Immature natural killer cell (primary cell): ENCODE measurements at regions not wholly inside any gene's neighbourhood (a gene's known extent, or its start where the extent isn't known, plus 50 kb on each side); places are given as distances from the start of the nearest gene placed in this dataset.
A peak's percentile ranks its signal among the peaks of the same experiment; 100 is the strongest.

Experiments
- DNase-seq, 3 donors: peaks; one replicate each; pipeline ENCODE4 v3.0.0; 2022; ENCODE audit warnings: mixed read lengths in 1 of 3
- H3K27ac Mint-ChIP-seq, 6 donors: one replicate each; pipeline ENCODE4 v1.8.0; 2020; ENCODE audit warnings: mixed read lengths in 6 of 6, mild to moderate bottlenecking in 5 of 6, inconsistent platforms in 4 of 6, moderate library complexity in 3 of 6
- H3K27me3 Mint-ChIP-seq, 3 donors: one replicate each; pipeline ENCODE4 v1.8.0; 2020 to 2021; ENCODE audit warnings: low read depth in 3 of 3, mild to moderate bottlenecking in 3 of 3, mixed read lengths in 3 of 3, moderate library complexity in 3 of 3, inconsistent platforms in 1 of 3
- H3K36me3 Mint-ChIP-seq, 3 donors: one replicate each; pipeline ENCODE4 v1.8.0; 2020; ENCODE audit warnings: mixed read lengths in 3 of 3, inconsistent platforms in 2 of 3, mild to moderate bottlenecking in 2 of 3
- H3K4me1 Mint-ChIP-seq, 2 donors: one replicate each; pipeline ENCODE4 v1.8.0; 2020; ENCODE audit warnings: inconsistent platforms in 2 of 2, mild to moderate bottlenecking in 2 of 2, mixed read lengths in 2 of 2, moderate library complexity in 1 of 2
- H3K4me3 Mint-ChIP-seq, 5 donors: one replicate each; pipeline ENCODE4 v1.8.0; 2020; ENCODE audit warnings: mild to moderate bottlenecking in 5 of 5, mixed read lengths in 5 of 5, inconsistent platforms in 3 of 5, moderate library complexity in 3 of 5
- H3K9me3 Mint-ChIP-seq, 6 donors: one replicate each; pipeline ENCODE4 v1.8.0; 2020; ENCODE audit warnings: mild to moderate bottlenecking in 6 of 6, mixed read lengths in 6 of 6, inconsistent platforms in 4 of 6, moderate library complexity in 3 of 6

DNA sequence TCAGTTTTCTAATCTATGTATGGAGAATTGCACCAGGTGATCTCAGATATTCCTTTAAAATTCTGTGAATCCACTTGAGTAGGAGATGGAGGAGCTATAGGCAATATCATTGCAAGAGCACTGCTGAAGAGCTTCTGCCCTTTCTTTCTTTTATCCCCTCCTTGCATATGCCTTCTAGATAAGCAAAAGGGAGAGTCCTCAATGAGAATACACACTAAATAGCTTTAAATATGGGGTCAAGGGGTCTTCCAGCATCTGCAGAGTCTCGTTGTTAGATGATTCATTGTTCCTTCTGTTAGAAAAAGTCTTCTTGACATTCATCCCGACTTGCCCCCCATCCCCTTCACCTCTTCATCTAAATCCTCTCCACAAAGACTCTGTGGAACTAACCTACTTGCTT, 156.1 kb downstream of the PIK3R1 start:
- Mint-ChIP-seq H3K4me3 (no peak overlapping the region), H3K4me1 (peaks cover 34 to 63% of the 10 kb centered on the region in 2 donors), H3K36me3 (peaks cover 0 to 4% (median 0%) of the 10 kb centered on the region in 3 donors), H3K27me3 (peaks cover 0 to 4% (median 0%) of the 10 kb centered on the region in 3 donors), H3K9me3 (no peaks in the 10 kb centered on the region), H3K27ac (no peak overlapping the region)
- no peak for DNase-seq

DNA sequence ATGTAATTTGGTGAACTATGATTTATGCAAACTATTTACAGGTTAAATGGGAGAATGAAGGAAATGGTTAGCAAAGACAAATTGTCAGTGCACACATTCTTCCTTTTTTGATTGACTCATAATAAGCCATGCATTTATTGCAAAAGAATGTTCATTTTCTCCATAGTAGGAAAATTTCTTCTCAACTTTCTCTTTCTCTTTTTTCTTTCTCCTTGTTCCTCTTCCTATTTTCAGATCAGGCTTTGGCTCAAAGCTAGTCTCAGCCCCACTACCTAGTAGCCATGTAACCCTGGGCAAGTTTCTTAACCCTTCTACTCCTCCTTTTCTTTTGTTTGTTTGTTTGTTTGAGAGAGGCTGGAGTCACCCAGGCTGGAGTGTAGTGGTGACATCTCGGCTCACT, 156.6 kb downstream of the PIK3R1 start:
- H3K27me3 Mint-ChIP-seq = peaks cover 0 to 4% (median 0%) of the 10 kb centered on the region in 3 donors
- DNase-seq = no peak
- peaks cover 39 to 66% of the 10 kb centered on the region in 2 donors for H3K4me1 Mint-ChIP-seq
- peaks cover 0 to 4% (median 0%) of the 10 kb centered on the region in 3 donors for H3K36me3 Mint-ChIP-seq
- no peak overlapping the region for H3K4me3 Mint-ChIP-seq
- no peak overlapping the region for H3K27ac Mint-ChIP-seq
- H3K9me3 Mint-ChIP-seq = no peaks in the 10 kb centered on the region

DNA sequence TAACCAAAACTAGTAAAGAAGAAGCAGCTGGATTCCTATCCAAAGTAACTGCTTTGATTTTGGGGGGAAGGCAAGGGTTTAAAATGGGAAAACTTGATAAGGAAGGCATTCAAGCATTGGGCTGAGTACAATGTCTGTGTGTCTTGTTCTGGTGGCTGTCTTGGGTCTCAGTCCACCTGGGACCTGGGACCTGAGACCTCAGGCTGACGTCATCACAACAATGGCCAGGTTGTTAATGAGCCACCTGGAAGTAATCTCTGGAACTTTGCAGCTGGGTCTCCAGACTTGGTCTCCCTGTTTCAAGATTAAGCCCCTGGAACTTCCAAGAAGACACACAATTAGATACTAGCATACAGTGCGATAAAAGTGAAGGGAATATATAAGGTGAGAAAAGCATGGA, 157.5 kb downstream of the PIK3R1 start:
- H3K9me3 Mint-ChIP-seq = no peaks in the 10 kb centered on the region
- no peak for DNase-seq
- H3K4me1 Mint-ChIP-seq = peaks cover 48 to 66% of the 10 kb centered on the region in 2 donors
- no peak overlapping the region for H3K4me3 Mint-ChIP-seq
- peaks cover 0 to 4% (median 0%) of the 10 kb centered on the region in 3 donors for H3K36me3 Mint-ChIP-seq
- H3K27me3 Mint-ChIP-seq = peaks cover 0 to 4% (median 0%) of the 10 kb centered on the region in 3 donors
- no peak overlapping the region for H3K27ac Mint-ChIP-seq

DNA sequence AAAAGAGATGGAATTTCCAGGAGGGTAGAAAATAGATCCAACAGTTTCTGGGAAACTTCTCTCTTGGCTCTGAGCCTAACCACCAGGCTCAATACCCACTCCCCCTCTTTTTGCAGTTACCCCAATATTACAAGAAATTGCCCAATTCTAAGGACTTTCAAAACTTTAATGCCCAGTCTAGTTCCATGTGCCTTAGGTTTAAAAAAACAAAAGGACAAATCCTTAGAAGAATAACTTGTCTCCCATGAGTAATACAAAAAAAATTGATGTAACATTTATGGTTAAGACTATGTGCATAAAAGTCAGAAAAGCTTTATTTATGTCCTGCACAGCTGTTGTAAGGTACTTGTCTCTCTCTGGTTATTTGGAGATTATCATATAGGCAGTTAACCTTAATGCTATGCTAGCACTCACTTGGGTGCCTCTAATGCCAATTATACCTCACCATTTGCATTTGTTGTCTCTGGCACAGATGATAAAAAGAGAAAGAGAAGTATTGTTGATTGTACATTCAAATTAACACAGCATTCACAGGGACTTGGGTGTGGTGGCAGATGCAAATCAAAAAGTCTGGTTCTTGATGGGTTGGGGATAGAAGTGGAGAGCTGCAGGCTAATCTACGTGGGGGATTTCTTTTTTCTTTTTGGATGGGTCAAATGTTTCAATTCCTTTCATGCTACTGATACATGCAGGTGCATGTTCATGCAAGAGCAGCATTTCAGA, 159.4 kb downstream of the PIK3R1 start:
- no peak for DNase-seq
- peaks cover 0 to 4% (median 0%) of the 10 kb centered on the region in 3 donors for H3K36me3 Mint-ChIP-seq
- peak overlapping the region in 1 of 6 donors; percentile 8 for H3K27ac Mint-ChIP-seq
- H3K9me3 Mint-ChIP-seq = no peaks in the 10 kb centered on the region
- H3K27me3 Mint-ChIP-seq = peaks cover 0 to 2% (median 0%) of the 10 kb centered on the region in 3 donors
- H3K4me3 Mint-ChIP-seq = no peak overlapping the region
- H3K4me1 Mint-ChIP-seq = peaks cover 50 to 66% of the 10 kb centered on the region in 2 donors

- H3K36me3 Mint-ChIP-seq = peaks cover 0 to 4% (median 0%) of the 10 kb centered on the region in 3 donors
- H3K9me3 Mint-ChIP-seq = no peaks in the 10 kb centered on the region
- no peak for DNase-seq
- H3K4me3 Mint-ChIP-seq = no peak overlapping the region
- peaks cover 48 to 66% of the 10 kb centered on the region in 2 donors for H3K4me1 Mint-ChIP-seq
- H3K27me3 Mint-ChIP-seq = peaks cover 0 to 2% (median 0%) of the 10 kb centered on the region in 3 donors
- H3K27ac Mint-ChIP-seq = peak overlapping the region in 1 of 6 donors; percentile 7
These were observed 160.0 kb downstream of the PIK3R1 start for GRCh38 chr5:68375540-68375939.

DNA sequence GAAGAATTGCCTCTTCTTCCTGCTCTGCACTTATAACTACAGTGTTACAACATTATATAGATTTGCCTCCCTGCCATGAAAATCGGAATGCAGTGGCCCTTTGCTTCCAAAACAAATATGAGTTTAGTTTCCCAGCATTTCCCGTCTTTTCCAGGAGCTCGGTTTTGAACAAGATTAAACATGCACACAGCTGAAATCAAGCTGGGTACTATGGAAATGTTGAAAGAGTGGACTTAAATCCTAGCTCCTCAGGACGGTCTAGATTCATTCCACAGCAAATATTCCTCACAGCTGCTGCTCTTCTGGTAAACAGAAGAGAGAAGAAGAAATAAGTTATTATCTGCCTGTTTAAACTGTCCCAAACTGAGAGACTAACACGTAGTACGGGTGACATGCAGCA, 161.4 kb downstream of the PIK3R1 start:
- Mint-ChIP-seq H3K27me3 (peaks cover 0 to 2% (median 0%) of the 10 kb centered on the region in 3 donors), H3K36me3 (peaks cover 0 to 4% (median 0%) of the 10 kb centered on the region in 3 donors), H3K27ac (peak overlapping the region; percentile 60 to 93 (median 81)), H3K9me3 (no peaks in the 10 kb centered on the region), H3K4me3 (peak overlapping the region in 1 of 5 donors; percentile 11), H3K4me1 (peaks cover 54 to 70% of the 10 kb centered on the region in 2 donors)
- DNase-seq = no peak

DNA sequence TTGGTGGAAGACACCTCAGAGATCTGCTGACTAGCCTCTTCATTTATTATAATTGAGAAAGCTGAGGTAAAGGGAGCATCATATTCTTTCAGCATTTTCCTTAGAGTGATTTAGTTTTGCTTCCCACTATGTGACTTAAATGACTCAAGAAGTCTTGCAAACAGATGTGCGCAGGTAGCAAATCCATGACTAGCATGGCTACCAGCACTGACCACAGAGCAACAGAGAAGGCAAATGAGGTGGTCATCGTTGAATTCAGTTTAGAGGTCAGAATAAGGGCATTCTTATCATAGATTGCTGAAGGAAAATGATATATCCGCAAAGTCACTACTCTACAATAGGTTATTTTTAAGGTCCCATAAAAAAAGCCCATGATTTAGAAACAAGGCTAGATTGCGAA, 162.2 kb downstream of the PIK3R1 start:
- peaks cover 0 to 8% (median 0%) of the 10 kb centered on the region in 3 donors for H3K36me3 Mint-ChIP-seq
- H3K4me1 Mint-ChIP-seq = peaks cover 62 to 78% of the 10 kb centered on the region in 2 donors
- peak overlapping the region; percentile 73 to 93 (median 90) for H3K27ac Mint-ChIP-seq
- H3K27me3 Mint-ChIP-seq = peaks cover 0 to 1% (median 0%) of the 10 kb centered on the region in 3 donors
- H3K9me3 Mint-ChIP-seq = no peaks in the 10 kb centered on the region
- no peak for DNase-seq
- H3K4me3 Mint-ChIP-seq = peak overlapping the region; percentile 58 to 74 (median 66)

DNA sequence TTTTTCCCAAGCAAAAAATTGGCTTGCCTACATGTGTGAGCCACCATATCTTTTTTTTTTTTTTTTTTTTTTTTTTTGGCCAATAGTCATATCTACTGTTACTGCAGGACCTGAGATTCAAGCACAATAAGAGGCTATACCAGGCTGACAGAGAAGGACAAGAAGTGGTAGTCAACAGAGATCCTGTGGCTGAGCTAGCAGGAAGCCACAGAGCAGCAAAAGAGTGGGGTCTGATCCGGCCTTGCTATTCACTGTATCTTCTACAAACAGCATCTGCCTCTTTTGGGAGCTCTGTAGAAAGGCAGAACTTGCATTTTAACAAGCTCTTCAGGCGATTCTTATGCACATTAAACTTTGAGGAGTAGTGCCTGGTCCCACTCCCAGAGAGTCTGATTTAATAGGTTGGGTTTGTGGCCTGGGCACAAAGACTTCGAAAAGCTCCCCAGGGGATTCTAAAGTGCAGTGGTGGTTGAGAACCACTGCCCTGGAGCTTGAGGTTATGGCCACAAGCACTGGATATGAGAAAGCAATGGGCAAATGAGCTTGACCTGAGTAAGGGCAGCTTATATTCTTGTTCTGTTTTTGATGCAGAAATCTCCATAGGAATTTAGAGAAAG, 162.8 kb downstream of the PIK3R1 start:
- no peaks in the 10 kb centered on the region for H3K9me3 Mint-ChIP-seq
- DNase-seq = peak; percentile 45 to 59 (median 47)
- peaks cover 68 to 84% of the 10 kb centered on the region in 2 donors for H3K4me1 Mint-ChIP-seq
- H3K4me3 Mint-ChIP-seq = peak overlapping the region; percentile 60 to 75 (median 64)
- peak overlapping the region; percentile 73 to 93 (median 88) for H3K27ac Mint-ChIP-seq
- peaks cover 0 to 12% (median 0%) of the 10 kb centered on the region in 3 donors for H3K36me3 Mint-ChIP-seq
- no peaks in the 10 kb centered on the region for H3K27me3 Mint-ChIP-seq

- DNase-seq = no peak
- peaks cover 0 to 12% (median 0%) of the 10 kb centered on the region in 3 donors for H3K36me3 Mint-ChIP-seq
- H3K9me3 Mint-ChIP-seq = no peaks in the 10 kb centered on the region
- peak overlapping the region in 2 of 5 donors; percentile 9 to 11 for H3K4me3 Mint-ChIP-seq
- H3K27me3 Mint-ChIP-seq = no peaks in the 10 kb centered on the region
- H3K27ac Mint-ChIP-seq = peak overlapping the region; percentile 51 to 93 (median 86)
- H3K4me1 Mint-ChIP-seq = peaks cover 77 to 96% of the 10 kb centered on the region in 2 donors
These were observed 163.9 kb downstream of the PIK3R1 start for GRCh38 chr5:68379275-68380036.

- H3K4me3 Mint-ChIP-seq = peak overlapping the region in 1 of 5 donors; percentile 23
- H3K4me1 Mint-ChIP-seq = peaks cover 83 to 99% of the 10 kb centered on the region in 2 donors
- peak overlapping the region in 3 of 6 donors; percentile 46 to 82 (median 63) for H3K27ac Mint-ChIP-seq
- H3K27me3 Mint-ChIP-seq = no peaks in the 10 kb centered on the region
- no peaks in the 10 kb centered on the region for H3K9me3 Mint-ChIP-seq
- DNase-seq = no peak
- peaks cover 0 to 10% (median 0%) of the 10 kb centered on the region in 3 donors for H3K36me3 Mint-ChIP-seq
These were observed 164.5 kb downstream of the PIK3R1 start for GRCh38 chr5:68380078-68380477.

GRCh38 chr5:68381060-68381459, 165.5 kb downstream of the PIK3R1 start:
- peak in 1 of 3 donors; percentile 29 for DNase-seq
- peak overlapping the region; percentile 28 to 90 (median 82) for H3K27ac Mint-ChIP-seq

GRCh38 chr5:68381909-68382308, 166.4 kb downstream of the PIK3R1 start:
- H3K36me3 Mint-ChIP-seq = peaks cover 0 to 7% (median 0%) of the 10 kb centered on the region in 3 donors
- H3K4me3 Mint-ChIP-seq = peak overlapping the region; percentile 45 to 64 (median 61)
- H3K27me3 Mint-ChIP-seq = peaks cover 0 to 2% (median 0%) of the 10 kb centered on the region in 3 donors
- no peaks in the 10 kb centered on the region for H3K9me3 Mint-ChIP-seq
- H3K27ac Mint-ChIP-seq = peak overlapping the region; percentile 80 to 90 (median 83)
- peak in 2 of 3 donors; percentile 23 to 31 for DNase-seq
- H3K4me1 Mint-ChIP-seq = peaks cover 81 to 88% of the 10 kb centered on the region in 2 donors

More at GRCh38 chr5:68381060-68381459, 165.5 kb downstream of the PIK3R1 start:
- peaks cover 87 to 96% of the 10 kb centered on the region in 2 donors for H3K4me1 Mint-ChIP-seq
- peak overlapping the region; percentile 22 to 59 (median 37) for H3K4me3 Mint-ChIP-seq
- H3K27me3 Mint-ChIP-seq = peaks cover 0 to under 1% (median 0%) of the 10 kb centered on the region in 3 donors
- H3K9me3 Mint-ChIP-seq = no peaks in the 10 kb centered on the region
- peaks cover 0 to 7% (median 0%) of the 10 kb centered on the region in 3 donors for H3K36me3 Mint-ChIP-seq

DNA sequence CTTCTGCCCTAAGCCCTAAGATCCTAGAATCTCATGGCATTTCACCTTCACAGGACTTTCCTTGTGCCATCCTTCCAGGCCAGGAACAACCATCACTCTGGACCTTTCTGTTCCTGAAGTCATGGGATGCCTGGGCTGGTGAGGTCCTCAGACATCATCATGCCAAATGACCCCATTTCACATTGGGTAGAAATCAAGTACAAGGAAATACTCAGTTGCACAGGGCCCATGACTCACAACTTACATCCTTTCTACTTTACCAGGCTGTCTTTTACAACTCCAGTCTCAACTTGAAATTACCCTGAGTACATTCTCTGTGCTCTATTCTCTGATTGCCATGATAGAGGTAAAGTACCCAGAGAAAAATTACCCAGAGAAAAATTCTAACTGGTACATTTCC, 167.1 kb downstream of the PIK3R1 start:
- Mint-ChIP-seq H3K4me3 (peak overlapping the region; percentile 6 to 64 (median 56)), H3K27me3 (peaks cover 0 to 2% (median 0%) of the 10 kb centered on the region in 3 donors), H3K36me3 (peaks cover 0 to 7% (median 0%) of the 10 kb centered on the region in 3 donors), H3K9me3 (no peaks in the 10 kb centered on the region), H3K27ac (peak overlapping the region; percentile 65 to 90 (median 82)), H3K4me1 (peaks cover 74 to 81% of the 10 kb centered on the region in 2 donors)
- DNase-seq = no peak
